ENCODE measurements at regions not wholly inside any gene's neighbourhood (a gene's known extent, or its start where the extent isn't known, plus 50 kb on each side); places are given as distances from the start of the nearest gene placed in this dataset.

DNA sequence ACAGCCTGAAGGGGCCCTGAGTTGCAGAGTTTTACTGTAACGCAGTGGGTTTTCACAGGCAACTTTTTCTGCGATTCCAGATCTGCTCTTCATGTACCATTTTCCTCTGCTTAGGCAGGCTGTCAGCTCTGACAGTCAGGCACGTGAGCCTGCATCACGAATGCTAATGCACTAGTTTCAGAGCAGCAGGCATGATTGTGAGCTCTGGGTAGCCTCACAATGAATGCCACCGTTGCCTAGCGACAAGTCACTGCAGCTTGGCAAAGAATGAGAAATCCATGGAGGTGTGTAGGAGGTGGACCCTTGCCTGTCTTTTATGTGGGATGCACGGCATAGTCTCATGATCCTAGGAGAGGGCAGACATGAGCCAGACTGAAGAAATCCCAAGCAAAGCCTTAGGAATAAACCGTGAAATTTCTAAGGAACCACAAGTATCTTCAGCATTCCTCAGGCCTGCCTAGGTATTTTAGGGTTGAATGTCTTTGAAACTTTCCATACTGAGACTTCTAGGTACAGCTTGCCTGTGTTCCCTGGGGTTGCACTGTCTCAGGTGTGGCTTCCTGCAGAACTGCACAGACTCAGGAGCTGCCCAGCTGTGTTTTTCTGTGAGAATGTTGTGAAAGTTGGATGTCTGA, 774.7 kb upstream of the TSPY4 start:
- H2AFZ ChIP-seq, result no peak overlapping the region
- no peaks in the 10 kb centered on the region for H3K4me1 Mint-ChIP-seq
- H3K79me2 ChIP-seq (replicated peaks; ENCODE audit: insufficient read depth), result no peaks in the 10 kb centered on the region
- no peaks in the 10 kb centered on the region for H4K20me1 ChIP-seq (replicated peaks; ENCODE audit: insufficient read depth)
- peaks cover 90% of the 10 kb centered on the region for H3K9me3 Mint-ChIP-seq
- ATAC-seq (no peak), DNase-seq (ENCODE audit: low spot score) (peak; percentile 3)
- H3K27ac ChIP-seq (ENCODE audit: low read depth), result no peak overlapping the region
- no peaks in the 10 kb centered on the region for H3K9me2 ChIP-seq (ENCODE audit: insufficient read depth)
- H3K36me3 ChIP-seq (ENCODE audit: insufficient read depth), result no peaks in the 10 kb centered on the region
- H3K27ac Mint-ChIP-seq, result no peak overlapping the region
- TF ChIP-seq STAT1 (IDR thresholded peaks at IDR 0.05; ENCODE audit: unreplicated experiment), result no peak
- no peak for TF ChIP-seq ZNF114 (CRISPR knock-in tag; IDR thresholded peaks at IDR 0.05)
- TF ChIP-seq EZH2 (IDR thresholded peaks at IDR 0.05; ENCODE audit: low read depth, unreplicated experiment), result no peak
- TF ChIP-seq ZNF331 (CRISPR knock-in tag; IDR thresholded peaks at IDR 0.05; ENCODE audit: low read depth), result no peak
- TF ChIP-seq, protein P1, sequence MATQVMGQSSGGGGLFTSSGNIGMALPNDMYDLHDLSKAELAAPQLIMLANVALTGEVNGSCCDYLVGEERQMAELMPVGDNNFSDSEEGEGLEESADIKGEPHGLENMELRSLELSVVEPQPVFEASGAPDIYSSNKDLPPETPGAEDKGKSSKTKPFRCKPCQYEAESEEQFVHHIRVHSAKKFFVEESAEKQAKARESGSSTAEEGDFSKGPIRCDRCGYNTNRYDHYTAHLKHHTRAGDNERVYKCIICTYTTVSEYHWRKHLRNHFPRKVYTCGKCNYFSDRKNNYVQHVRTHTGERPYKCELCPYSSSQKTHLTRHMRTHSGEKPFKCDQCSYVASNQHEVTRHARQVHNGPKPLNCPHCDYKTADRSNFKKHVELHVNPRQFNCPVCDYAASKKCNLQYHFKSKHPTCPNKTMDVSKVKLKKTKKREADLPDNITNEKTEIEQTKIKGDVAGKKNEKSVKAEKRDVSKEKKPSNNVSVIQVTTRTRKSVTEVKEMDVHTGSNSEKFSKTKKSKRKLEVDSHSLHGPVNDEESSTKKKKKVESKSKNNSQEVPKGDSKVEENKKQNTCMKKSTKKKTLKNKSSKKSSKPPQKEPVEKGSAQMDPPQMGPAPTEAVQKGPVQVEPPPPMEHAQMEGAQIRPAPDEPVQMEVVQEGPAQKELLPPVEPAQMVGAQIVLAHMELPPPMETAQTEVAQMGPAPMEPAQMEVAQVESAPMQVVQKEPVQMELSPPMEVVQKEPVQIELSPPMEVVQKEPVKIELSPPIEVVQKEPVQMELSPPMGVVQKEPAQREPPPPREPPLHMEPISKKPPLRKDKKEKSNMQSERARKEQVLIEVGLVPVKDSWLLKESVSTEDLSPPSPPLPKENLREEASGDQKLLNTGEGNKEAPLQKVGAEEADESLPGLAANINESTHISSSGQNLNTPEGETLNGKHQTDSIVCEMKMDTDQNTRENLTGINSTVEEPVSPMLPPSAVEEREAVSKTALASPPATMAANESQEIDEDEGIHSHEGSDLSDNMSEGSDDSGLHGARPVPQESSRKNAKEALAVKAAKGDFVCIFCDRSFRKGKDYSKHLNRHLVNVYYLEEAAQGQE (IDR thresholded peaks at IDR 0.05; ENCODE audit: unreplicated experiment), result no peak
- no peak for TF ChIP-seq JUNB (IDR thresholded peaks at IDR 0.05; ENCODE audit: unreplicated experiment)
- TF ChIP-seq, protein P2, sequence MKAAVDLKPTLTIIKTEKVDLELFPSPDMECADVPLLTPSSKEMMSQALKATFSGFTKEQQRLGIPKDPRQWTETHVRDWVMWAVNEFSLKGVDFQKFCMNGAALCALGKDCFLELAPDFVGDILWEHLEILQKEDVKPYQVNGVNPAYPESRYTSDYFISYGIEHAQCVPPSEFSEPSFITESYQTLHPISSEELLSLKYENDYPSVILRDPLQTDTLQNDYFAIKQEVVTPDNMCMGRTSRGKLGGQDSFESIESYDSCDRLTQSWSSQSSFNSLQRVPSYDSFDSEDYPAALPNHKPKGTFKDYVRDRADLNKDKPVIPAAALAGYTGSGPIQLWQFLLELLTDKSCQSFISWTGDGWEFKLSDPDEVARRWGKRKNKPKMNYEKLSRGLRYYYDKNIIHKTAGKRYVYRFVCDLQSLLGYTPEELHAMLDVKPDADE (IDR thresholded peaks at IDR 0.05), result no peak
- no peak for TF ChIP-seq CREB1 (CRISPR knock-in tag; IDR thresholded peaks at IDR 0.05; ENCODE audit: low read depth)
- no peak for TF ChIP-seq NANOG (IDR thresholded peaks at IDR 0.05; ENCODE audit: borderline replicate concordance)
- TF ChIP-seq, protein P3, sequence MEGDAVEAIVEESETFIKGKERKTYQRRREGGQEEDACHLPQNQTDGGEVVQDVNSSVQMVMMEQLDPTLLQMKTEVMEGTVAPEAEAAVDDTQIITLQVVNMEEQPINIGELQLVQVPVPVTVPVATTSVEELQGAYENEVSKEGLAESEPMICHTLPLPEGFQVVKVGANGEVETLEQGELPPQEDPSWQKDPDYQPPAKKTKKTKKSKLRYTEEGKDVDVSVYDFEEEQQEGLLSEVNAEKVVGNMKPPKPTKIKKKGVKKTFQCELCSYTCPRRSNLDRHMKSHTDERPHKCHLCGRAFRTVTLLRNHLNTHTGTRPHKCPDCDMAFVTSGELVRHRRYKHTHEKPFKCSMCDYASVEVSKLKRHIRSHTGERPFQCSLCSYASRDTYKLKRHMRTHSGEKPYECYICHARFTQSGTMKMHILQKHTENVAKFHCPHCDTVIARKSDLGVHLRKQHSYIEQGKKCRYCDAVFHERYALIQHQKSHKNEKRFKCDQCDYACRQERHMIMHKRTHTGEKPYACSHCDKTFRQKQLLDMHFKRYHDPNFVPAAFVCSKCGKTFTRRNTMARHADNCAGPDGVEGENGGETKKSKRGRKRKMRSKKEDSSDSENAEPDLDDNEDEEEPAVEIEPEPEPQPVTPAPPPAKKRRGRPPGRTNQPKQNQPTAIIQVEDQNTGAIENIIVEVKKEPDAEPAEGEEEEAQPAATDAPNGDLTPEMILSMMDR (conservative IDR thresholded peaks at IDR 0.05; ENCODE audit: low read depth in 2 of 2), result no peak
- TF ChIP-seq EZH2phosphoT487 (IDR thresholded peaks at IDR 0.05; ENCODE audit: unreplicated experiment), result no peak
- peaks cover 3% of the 10 kb centered on the region; the same call in 1 of the 3 replicates for H3K36me3 Mint-ChIP-seq (ENCODE audit: low read depth)
- no peaks in the 10 kb centered on the region for H3F3A ChIP-seq (replicated peaks; ENCODE audit: low read depth)
- H3K27me3 Mint-ChIP-seq (ENCODE audit: insufficient read depth, low read depth, poor library complexity), result peaks cover 3% of the 10 kb centered on the region
- no peak overlapping the region for H3K4me3 Mint-ChIP-seq
- no peaks in the 10 kb centered on the region for H3K27me3 ChIP-seq (ENCODE audit: insufficient read depth)
- no peak overlapping the region for H3K4me2 ChIP-seq
- no peak overlapping the region for H3K4me3 ChIP-seq
- no peaks in the 10 kb centered on the region for H3K4me1 ChIP-seq (ENCODE audit: insufficient read depth)
